ENCODE measurements at regions not wholly inside any gene's neighbourhood (a gene's known extent, or its start where the extent isn't known, plus 50 kb on each side); places are given as distances from the start of the nearest gene placed in this dataset.

GRCh38 chr6:96381246-96381645 lies 140.4 kb upstream of the UFL1 start:
- no peak for DNase-seq (ENCODE audit: low read depth in 1 of 2, low spot score in 1 of 2)
- Histone ChIP-seq H3K4me3 (replicated peaks; ENCODE audit: insufficient read depth, low read length) (no peak overlapping the region), H3K27me3 (ENCODE audit: insufficient read depth, poor library complexity, severe bottlenecking) (no peaks in the 10 kb centered on the region), H3K27ac (replicated peaks) (no peak overlapping the region)
- no peak for TF ChIP-seq POLR2AphosphoS5 (IDR thresholded peaks at IDR 0.05; ENCODE audit: low read depth)

DNA sequence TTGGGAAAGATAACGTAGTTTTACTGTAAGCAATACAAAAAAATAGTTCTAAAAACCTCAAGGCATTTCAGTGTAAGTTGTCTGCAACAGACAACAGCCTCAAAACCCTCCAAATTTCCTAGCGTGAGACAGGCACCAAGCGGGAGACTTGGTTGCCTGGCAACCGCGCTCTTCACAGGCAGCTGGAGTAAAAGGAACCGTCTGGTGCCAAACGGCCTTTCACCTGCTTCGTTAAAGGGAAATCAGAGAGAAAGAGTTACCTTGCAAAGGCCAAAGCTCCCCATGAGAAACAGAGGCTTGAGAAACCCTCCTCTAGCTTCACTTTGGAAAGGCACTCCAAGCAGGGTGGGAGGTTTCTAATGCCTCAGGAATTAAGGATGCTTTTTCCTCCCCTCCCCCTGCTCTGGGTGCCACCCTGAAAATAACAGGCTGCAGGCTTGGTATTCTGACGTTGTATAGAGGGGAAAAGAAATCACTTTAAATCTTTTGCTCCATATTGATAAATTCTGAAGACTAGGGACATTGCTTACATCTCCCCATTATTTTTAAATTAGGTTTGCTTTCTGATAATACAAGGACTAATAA lies 129.7 kb upstream of the UFL1 start:
- TF ChIP-seq GABPA (IDR thresholded peaks at IDR 0.05; ENCODE audit: low read depth) (no peak), CTCF (IDR thresholded peaks at IDR 0.05; ENCODE audit: insufficient read depth, low read length) (no peak), SPI1 (IDR thresholded peaks at IDR 0.05; ENCODE audit: borderline replicate concordance, low read depth) (no peak), POLR2AphosphoS5 (IDR thresholded peaks at IDR 0.05; ENCODE audit: low read depth) (no peak)
- TF ChIP-seq, protein P1, sequence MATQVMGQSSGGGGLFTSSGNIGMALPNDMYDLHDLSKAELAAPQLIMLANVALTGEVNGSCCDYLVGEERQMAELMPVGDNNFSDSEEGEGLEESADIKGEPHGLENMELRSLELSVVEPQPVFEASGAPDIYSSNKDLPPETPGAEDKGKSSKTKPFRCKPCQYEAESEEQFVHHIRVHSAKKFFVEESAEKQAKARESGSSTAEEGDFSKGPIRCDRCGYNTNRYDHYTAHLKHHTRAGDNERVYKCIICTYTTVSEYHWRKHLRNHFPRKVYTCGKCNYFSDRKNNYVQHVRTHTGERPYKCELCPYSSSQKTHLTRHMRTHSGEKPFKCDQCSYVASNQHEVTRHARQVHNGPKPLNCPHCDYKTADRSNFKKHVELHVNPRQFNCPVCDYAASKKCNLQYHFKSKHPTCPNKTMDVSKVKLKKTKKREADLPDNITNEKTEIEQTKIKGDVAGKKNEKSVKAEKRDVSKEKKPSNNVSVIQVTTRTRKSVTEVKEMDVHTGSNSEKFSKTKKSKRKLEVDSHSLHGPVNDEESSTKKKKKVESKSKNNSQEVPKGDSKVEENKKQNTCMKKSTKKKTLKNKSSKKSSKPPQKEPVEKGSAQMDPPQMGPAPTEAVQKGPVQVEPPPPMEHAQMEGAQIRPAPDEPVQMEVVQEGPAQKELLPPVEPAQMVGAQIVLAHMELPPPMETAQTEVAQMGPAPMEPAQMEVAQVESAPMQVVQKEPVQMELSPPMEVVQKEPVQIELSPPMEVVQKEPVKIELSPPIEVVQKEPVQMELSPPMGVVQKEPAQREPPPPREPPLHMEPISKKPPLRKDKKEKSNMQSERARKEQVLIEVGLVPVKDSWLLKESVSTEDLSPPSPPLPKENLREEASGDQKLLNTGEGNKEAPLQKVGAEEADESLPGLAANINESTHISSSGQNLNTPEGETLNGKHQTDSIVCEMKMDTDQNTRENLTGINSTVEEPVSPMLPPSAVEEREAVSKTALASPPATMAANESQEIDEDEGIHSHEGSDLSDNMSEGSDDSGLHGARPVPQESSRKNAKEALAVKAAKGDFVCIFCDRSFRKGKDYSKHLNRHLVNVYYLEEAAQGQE (IDR thresholded peaks at IDR 0.05; ENCODE audit: insufficient replicate concordance, low read depth): no peak
- no peaks in the 10 kb centered on the region for H3K27me3 ChIP-seq (ENCODE audit: insufficient read depth, poor library complexity, severe bottlenecking)
- DNase-seq (ENCODE audit: low read depth in 1 of 2, low spot score in 1 of 2): no peak
- H3K27ac ChIP-seq (replicated peaks): no peak overlapping the region
- H3K4me3 ChIP-seq (replicated peaks; ENCODE audit: insufficient read depth, low read length): no peak overlapping the region

GRCh38 chr6:96394727-96395126 lies 126.9 kb upstream of the UFL1 start:
- TF ChIP-seq POLR2AphosphoS5 (IDR thresholded peaks at IDR 0.05; ENCODE audit: low read depth): no peak
- no peak for TF ChIP-seq GABPA (IDR thresholded peaks at IDR 0.05; ENCODE audit: low read depth)
- TF ChIP-seq, protein P1 (IDR thresholded peaks at IDR 0.05; ENCODE audit: insufficient replicate concordance, low read depth): no peak
- no peak for TF ChIP-seq SPI1 (IDR thresholded peaks at IDR 0.05; ENCODE audit: borderline replicate concordance, low read depth)
- TF ChIP-seq CTCF (IDR thresholded peaks at IDR 0.05; ENCODE audit: insufficient read depth, low read length): no peak
- no peak for DNase-seq (ENCODE audit: low read depth in 1 of 2, low spot score in 1 of 2)
- no peak overlapping the region for H3K27ac ChIP-seq (replicated peaks)
- no peak overlapping the region for H3K4me3 ChIP-seq (replicated peaks; ENCODE audit: insufficient read depth, low read length)
- no peaks in the 10 kb centered on the region for H3K27me3 ChIP-seq (ENCODE audit: insufficient read depth, poor library complexity, severe bottlenecking)

DNA sequence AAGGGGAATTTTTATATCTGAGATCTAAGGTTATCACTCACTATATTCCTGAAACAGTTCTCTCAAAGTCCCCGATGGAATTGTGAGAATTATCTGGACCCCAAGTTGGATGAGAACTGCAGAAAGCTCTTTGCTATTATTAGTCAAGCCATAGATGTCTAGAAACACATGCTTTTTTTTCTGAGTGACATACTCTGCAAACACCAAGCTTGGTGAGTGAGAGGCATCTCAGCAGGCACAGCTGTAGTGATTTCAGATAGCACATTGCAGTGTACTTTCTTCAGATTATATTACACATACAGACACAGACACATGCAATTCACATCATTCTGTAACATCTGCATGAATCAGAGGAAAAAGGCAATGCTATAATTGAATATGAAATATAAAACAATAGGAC lies 111.1 kb upstream of the UFL1 start:
- H3K27me3 ChIP-seq (ENCODE audit: insufficient read depth, poor library complexity, severe bottlenecking): no peaks in the 10 kb centered on the region
- H3K27ac ChIP-seq (replicated peaks): no peak overlapping the region
- DNase-seq (ENCODE audit: low read depth in 1 of 2, low spot score in 1 of 2): no peak
- TF ChIP-seq GABPA (IDR thresholded peaks at IDR 0.05; ENCODE audit: low read depth) (no peak), CTCF (IDR thresholded peaks at IDR 0.05; ENCODE audit: insufficient read depth, low read length) (no peak), SPI1 (IDR thresholded peaks at IDR 0.05; ENCODE audit: borderline replicate concordance, low read depth) (no peak), POLR2AphosphoS5 (IDR thresholded peaks at IDR 0.05; ENCODE audit: low read depth) (no peak)
- TF ChIP-seq, protein P1 (IDR thresholded peaks at IDR 0.05; ENCODE audit: insufficient replicate concordance, low read depth): no peak
- H3K4me3 ChIP-seq (replicated peaks; ENCODE audit: insufficient read depth, low read length): no peak overlapping the region
